ENCODE measurements at regions not wholly inside any gene's neighbourhood (a gene's known extent, or its start where the extent isn't known, plus 50 kb on each side); places are given as distances from the start of the nearest gene placed in this dataset.

DNA sequence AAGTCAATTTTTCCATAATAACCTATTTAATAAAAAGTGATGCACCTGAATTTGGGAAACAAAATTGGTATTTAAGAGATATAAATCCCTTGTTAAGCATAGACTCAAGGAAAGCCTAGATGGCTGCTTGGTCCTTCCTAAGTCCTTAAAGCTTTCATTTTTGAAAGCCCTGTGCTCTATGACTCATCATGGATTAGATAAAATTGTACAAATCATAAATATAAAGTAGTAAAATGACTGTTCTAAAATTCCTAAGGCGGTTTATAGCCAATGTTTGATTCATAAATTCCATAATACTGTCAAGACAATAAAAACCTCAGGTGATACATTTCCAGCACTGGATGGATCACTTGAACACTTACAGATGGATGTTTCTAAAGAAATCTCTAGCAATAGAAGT is 730.8 kb upstream of the EPHA6 start:
- TF ChIP-seq, protein P1, sequence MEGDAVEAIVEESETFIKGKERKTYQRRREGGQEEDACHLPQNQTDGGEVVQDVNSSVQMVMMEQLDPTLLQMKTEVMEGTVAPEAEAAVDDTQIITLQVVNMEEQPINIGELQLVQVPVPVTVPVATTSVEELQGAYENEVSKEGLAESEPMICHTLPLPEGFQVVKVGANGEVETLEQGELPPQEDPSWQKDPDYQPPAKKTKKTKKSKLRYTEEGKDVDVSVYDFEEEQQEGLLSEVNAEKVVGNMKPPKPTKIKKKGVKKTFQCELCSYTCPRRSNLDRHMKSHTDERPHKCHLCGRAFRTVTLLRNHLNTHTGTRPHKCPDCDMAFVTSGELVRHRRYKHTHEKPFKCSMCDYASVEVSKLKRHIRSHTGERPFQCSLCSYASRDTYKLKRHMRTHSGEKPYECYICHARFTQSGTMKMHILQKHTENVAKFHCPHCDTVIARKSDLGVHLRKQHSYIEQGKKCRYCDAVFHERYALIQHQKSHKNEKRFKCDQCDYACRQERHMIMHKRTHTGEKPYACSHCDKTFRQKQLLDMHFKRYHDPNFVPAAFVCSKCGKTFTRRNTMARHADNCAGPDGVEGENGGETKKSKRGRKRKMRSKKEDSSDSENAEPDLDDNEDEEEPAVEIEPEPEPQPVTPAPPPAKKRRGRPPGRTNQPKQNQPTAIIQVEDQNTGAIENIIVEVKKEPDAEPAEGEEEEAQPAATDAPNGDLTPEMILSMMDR (IDR thresholded peaks at IDR 0.05; ENCODE audit: insufficient read depth, low read length, poor library complexity, severe bottlenecking) = no peak
- no peak for DNase-seq (ENCODE audit: extremely low read depth, insufficient read length)
- Histone ChIP-seq H3K27me3 (replicated peaks; ENCODE audit: control insufficient read depth, insufficient read depth, low read length) (no peaks in the 10 kb centered on the region), H3K4me3 (replicated peaks; ENCODE audit: low read depth, low read length) (no peak overlapping the region), H3K36me3 (ENCODE audit: control insufficient read depth, insufficient read depth, low read length) (no peaks in the 10 kb centered on the region)

DNA sequence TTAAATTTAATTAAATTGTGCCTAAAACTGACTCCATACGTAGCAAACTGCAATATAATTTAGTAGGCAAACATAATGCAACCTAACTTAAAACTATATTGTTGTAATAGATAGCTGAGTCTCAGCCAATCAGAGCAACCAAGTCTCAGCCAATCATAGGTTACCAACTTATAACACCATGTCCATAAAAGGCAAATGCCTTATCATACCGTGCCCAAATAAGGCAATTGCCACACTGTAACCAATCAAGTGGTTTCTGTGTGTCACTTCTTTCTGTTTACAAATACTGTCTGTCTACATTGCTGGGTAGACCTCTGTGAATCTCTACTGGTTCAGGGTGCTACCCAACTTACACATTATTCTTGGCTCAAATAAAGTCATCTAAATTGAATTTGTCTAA is 728.4 kb upstream of the EPHA6 start:
- no peak for DNase-seq (ENCODE audit: extremely low read depth, insufficient read length)
- Histone ChIP-seq H3K4me3 (replicated peaks; ENCODE audit: low read depth, low read length) (no peak overlapping the region), H3K27me3 (replicated peaks; ENCODE audit: control insufficient read depth, insufficient read depth, low read length) (no peaks in the 10 kb centered on the region), H3K36me3 (ENCODE audit: control insufficient read depth, insufficient read depth, low read length) (no peaks in the 10 kb centered on the region)
- TF ChIP-seq, protein P1 (IDR thresholded peaks at IDR 0.05; ENCODE audit: insufficient read depth, low read length, poor library complexity, severe bottlenecking) = no peak

DNA sequence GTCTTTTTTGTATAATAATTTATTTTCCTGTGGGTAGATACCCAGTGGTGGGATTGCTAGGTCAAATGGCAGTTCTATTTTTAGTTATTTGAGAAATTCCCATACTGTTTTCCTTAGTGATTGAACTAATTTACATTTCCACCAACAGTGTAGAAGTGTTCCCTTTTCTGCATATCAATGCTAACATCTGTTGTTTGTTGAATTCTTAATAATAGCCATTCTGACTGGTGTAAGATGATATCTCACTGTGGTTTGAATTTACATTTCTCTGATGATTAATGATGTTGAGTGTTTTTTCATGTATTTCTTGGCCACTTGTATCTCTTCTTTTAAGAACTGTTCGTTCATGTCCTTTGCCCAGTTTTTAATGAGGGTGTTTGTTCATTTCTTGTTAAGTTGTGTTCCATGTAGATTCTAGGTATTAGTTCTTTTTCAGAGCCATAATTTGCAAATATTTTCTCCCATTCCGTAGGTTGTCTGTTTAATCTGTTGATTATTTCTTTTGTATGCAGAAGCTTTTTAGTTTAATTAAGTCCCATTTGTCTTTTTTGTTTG is 713.3 kb upstream of the EPHA6 start:
- H3K4me3 ChIP-seq (replicated peaks; ENCODE audit: low read depth, low read length) = no peak overlapping the region

DNA sequence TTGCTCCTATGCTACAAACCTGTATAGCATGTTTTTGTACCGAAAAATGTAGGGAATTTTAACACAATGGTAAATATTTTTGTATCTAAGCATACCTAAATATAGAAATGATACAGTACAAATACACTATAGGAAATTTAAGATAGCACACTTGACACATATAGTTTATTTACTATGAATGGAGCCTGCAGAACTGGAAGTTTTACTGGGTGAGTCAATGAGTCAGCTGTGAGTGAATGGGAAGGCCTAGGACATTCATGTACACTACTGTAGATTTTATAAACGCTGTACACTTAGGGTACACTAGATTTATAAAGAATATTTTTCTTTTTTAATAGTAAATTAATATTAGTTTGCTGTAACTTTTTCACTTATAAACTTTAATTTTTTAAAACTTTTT is 707.7 kb upstream of the EPHA6 start:
- no peak for DNase-seq (ENCODE audit: extremely low read depth, insufficient read length)
- TF ChIP-seq, protein P1 (IDR thresholded peaks at IDR 0.05; ENCODE audit: insufficient read depth, low read length, poor library complexity, severe bottlenecking) = no peak
- no peaks in the 10 kb centered on the region for H3K27me3 ChIP-seq (replicated peaks; ENCODE audit: control insufficient read depth, insufficient read depth, low read length)
- H3K36me3 ChIP-seq (ENCODE audit: control insufficient read depth, insufficient read depth, low read length) = no peaks in the 10 kb centered on the region
- no peak overlapping the region for H3K4me3 ChIP-seq (replicated peaks; ENCODE audit: low read depth, low read length)

More for the DNA sequence above, 713.3 kb upstream of the EPHA6 start:
- DNase-seq (ENCODE audit: extremely low read depth, insufficient read length) = no peak
- Histone ChIP-seq H3K36me3 (ENCODE audit: control insufficient read depth, insufficient read depth, low read length) (no peaks in the 10 kb centered on the region), H3K27me3 (replicated peaks; ENCODE audit: control insufficient read depth, insufficient read depth, low read length) (no peaks in the 10 kb centered on the region)
- TF ChIP-seq, protein P1 (IDR thresholded peaks at IDR 0.05; ENCODE audit: insufficient read depth, low read length, poor library complexity, severe bottlenecking) = no peak
